HepG2 (cell line): ENCODE measurements at regions not wholly inside any gene's neighbourhood (a gene's known extent, or its start where the extent isn't known, plus 50 kb on each side); places are given as distances from the start of the nearest gene placed in this dataset.

Experiments
- ATAC-seq: fragments of 200-7000 bp; cut with Tn5 transposase; 3 replicates; pipeline ENCODE4 v1.9.1; 2020; ENCODE audit warnings: mild to moderate bottlenecking, moderate library complexity
- BruUV-seq: library from RNA; stranded (reverse); fragments of 400-500 nt; replicated peaks from 2 replicates; lab custom pipeline; 2021; lab: Mats Ljungman, UMichigan
- CTCF ChIA-PET: fragments of 300-600 bp; formaldehyde crosslinking; extraction: SDS; loops from one replicate; lab custom pipeline; 2021; ENCODE audit warnings: low total read pairs, inconsistent platforms, low intra/inter-chr PET ratio; lab: Yijun Ruan, JAX
- POLR2A ChIA-PET: fragments of 350-600 bp; sonication (Branson Sonifier 250); formaldehyde crosslinking; loops from one replicate; lab custom pipeline; 2020; ENCODE audit warnings: antibody characterized with exemption, inconsistent platforms; lab: Yijun Ruan, JAX
- DNase-seq: peaks from one replicate; pipeline ENCODE4 v3.0.0-alpha.2; 2015; ENCODE audit warnings: low spot score
- FAIRE-seq: peaks from 3 replicates; lab custom pipeline; 2011; peaks lifted over from hg19 to GRCh38; lab: Jason Lieb, UNC
- H2AFZ ChIP-seq: one replicate; pipeline ENCODE4 v1.6.1; 2011; ENCODE audit warnings: low read length, inconsistent platforms
- H3K27ac ChIP-seq: fragments of 300-600 bp; 3 replicates; pipeline ENCODE4 v1.8.0; 2011; ENCODE audit warnings: mixed run types, mild to moderate bottlenecking, mixed read lengths, low read length, inconsistent platforms; ENCODE audit not compliant: insufficient read depth; ENCODE audit errors: extremely low read length
- H3K27me3 ChIP-seq, 2 experiments: fragments of 200-600 bp in 1 of 2; 2 replicates in 1 of 2; 3 replicates in 1 of 2; pipeline versions ENCODE4 v1.6.0 to v1.8.0; 2011; ENCODE audit warnings: low read length in 2 of 2, mild to moderate bottlenecking in 2 of 2, moderate library complexity in 2 of 2, inconsistent platforms in 1 of 2; ENCODE audit not compliant: insufficient read depth in 2 of 2, control insufficient read depth in 1 of 2
- H3K36me3 ChIP-seq, 2 experiments: fragments of 200-600 bp in 1 of 2; replicated peaks in 1 of 2; 2 replicates in 1 of 2; 3 replicates in 1 of 2; pipeline versions ENCODE4 v1.5.1 to v1.8.0; 2011; ENCODE audit warnings: low read length in 2 of 2, inconsistent platforms in 1 of 2; ENCODE audit not compliant: insufficient read depth in 2 of 2, control insufficient read depth in 1 of 2
- H3K4me1 ChIP-seq: 2 replicates; pipeline ENCODE4 v1.5.1; 2012; ENCODE audit warnings: low read length, inconsistent platforms; ENCODE audit not compliant: insufficient read depth
- H3K4me2 ChIP-seq: 2 replicates; pipeline ENCODE4 v1.6.0; 2011; ENCODE audit warnings: low read depth, low read length, inconsistent platforms
- H3K4me3 ChIP-seq, 3 experiments: fragments of 200-600 bp in 1 of 3; sonication (generic), shearing (Covaris generic) in 1 of 3; replicated peaks in 1 of 3; 2 replicates each; pipeline ENCODE4 v1.5.1; 2011 to 2016; ENCODE audit warnings: low read length in 3 of 3, inconsistent platforms in 2 of 3, low read depth in 2 of 3, mild to moderate bottlenecking in 2 of 3, control low read depth in 1 of 3, mixed read lengths in 1 of 3; ENCODE audit not compliant: insufficient read depth in 1 of 3
- H3K79me2 ChIP-seq: one replicate; pipeline ENCODE4 v1.6.1; 2011; ENCODE audit warnings: low read length, inconsistent platforms; ENCODE audit not compliant: insufficient read depth
- H3K9ac ChIP-seq: 2 replicates; pipeline ENCODE4 v1.6.0; 2011; ENCODE audit warnings: mild to moderate bottlenecking, low read depth, low read length, inconsistent platforms; ENCODE audit not compliant: insufficient read depth
- H3K9me3 ChIP-seq: 2 replicates; pipeline ENCODE4 v1.5.1; 2012; ENCODE audit warnings: mild to moderate bottlenecking, low read length
- H4K20me1 ChIP-seq: 2 replicates; pipeline ENCODE4 v1.6.0; 2011; ENCODE audit warnings: inconsistent platforms, mild to moderate bottlenecking, low read length, moderate library complexity; ENCODE audit not compliant: insufficient read depth
- ATF1 ChIP-seq: IDR thresholded peaks from 2 replicates; pipeline ENCODE4 v1.6.1; 2016; ENCODE audit warnings: mild to moderate bottlenecking, control low read depth
- BCL6 ChIP-seq: IDR thresholded peaks from 2 replicates; pipeline ENCODE4 v1.6.1; 2016; ENCODE audit warnings: missing genetic modification reagents, missing compliant biosample characterization
- CEBPB ChIP-seq: IDR thresholded peaks from 2 replicates; pipeline ENCODE4 v1.6.1; 2011; ENCODE audit warnings: low read depth, low read length, improper control_type of control experiment, borderline replicate concordance
- KLF6 ChIP-seq: IDR thresholded peaks from 2 replicates; pipeline ENCODE4 v1.8.0; 2016; ENCODE audit warnings: missing biosample characterization, missing genetic modification reagents
- ZNF768 ChIP-seq: sonication (generic); formaldehyde crosslinking; IDR thresholded peaks from 2 replicates; pipeline ENCODE4 v1.4.0; 2020; ENCODE audit warnings: missing genetic modification reagents
- WGBS: methylation state at CpG from one replicate; pipeline ENCODE4 v1.1.6; 2017; ENCODE audit warnings: low lambda C conversion rate; 5-methylcytosine and 5-hydroxymethylcytosine counted together
- in situ Hi-C: cut with HindIII; loops from 2 replicates; pipeline ENCODE4 v1.10.0; 2017; ENCODE audit warnings: low pct_unique_long_range_greater_than_20kb; ENCODE audit not compliant: extremely low pct_ligation_motif_present
- intact Hi-C: fragments of 100-400 bp; cut with micrococcal nuclease; formaldehyde crosslinking; loops from one replicate; pipeline ENCODE4 v1.10.0; 2022; ENCODE audit not compliant: unreplicated experiment
- TF ChIP-seq, protein P1 (sequence below): fragments of 450-650 bp; IDR thresholded peaks from 2 replicates; pipeline ENCODE4 v1.6.1; 2016
- TF ChIP-seq, protein P2 (sequence below): sonication (generic); formaldehyde crosslinking; IDR thresholded peaks from 2 replicates; pipeline ENCODE4 v1.4.0; 2020; ENCODE audit warnings: missing genetic modification reagents, borderline replicate concordance
- TF ChIP-seq, protein P3 (sequence below): sonication (generic); formaldehyde crosslinking; IDR thresholded peaks from 2 replicates; pipeline ENCODE4 v1.5.0; 2020; ENCODE audit warnings: missing genetic modification reagents, mild to moderate bottlenecking, borderline replicate concordance

DNA sequence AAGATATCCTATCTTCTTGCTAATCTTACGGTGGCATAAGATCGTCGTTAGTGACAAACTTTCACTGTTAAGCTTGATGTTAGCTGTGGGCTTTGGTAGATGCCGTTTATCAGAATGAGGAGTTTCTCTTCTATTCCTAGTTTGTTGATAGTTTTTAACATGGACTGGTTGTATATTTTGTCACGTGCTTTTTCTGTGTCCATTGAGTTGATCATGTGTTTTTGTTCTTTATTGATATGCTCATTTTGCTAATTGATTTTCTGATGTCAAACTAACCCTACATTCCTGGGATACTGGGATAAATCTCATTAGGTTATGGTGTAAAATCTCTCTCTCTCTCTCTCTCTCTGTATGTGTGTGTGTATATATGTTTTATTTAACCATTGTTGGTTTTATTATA is 545.1 kb downstream of the AACS start:
- Histone ChIP-seq H3K4me3 (no peak overlapping the region), H3K27ac (no peak overlapping the region), H3K4me2 (no peak overlapping the region), H3K4me1 (no peaks in the 10 kb centered on the region), H3K9me3 (no peaks in the 10 kb centered on the region), H2AFZ (no peak overlapping the region), H3K9ac (no peak overlapping the region), H3K79me2 (no peaks in the 10 kb centered on the region)
- CTCF ChIA-PET = no interaction called here
- WGBS = 13% methylated on average over 5 of the region's 5 CpGs
- intact Hi-C loops = no loop called here
- no TSS peak for BruUV-seq
- no peak for TF ChIP-seq BCL6
- TF ChIP-seq, protein P1, sequence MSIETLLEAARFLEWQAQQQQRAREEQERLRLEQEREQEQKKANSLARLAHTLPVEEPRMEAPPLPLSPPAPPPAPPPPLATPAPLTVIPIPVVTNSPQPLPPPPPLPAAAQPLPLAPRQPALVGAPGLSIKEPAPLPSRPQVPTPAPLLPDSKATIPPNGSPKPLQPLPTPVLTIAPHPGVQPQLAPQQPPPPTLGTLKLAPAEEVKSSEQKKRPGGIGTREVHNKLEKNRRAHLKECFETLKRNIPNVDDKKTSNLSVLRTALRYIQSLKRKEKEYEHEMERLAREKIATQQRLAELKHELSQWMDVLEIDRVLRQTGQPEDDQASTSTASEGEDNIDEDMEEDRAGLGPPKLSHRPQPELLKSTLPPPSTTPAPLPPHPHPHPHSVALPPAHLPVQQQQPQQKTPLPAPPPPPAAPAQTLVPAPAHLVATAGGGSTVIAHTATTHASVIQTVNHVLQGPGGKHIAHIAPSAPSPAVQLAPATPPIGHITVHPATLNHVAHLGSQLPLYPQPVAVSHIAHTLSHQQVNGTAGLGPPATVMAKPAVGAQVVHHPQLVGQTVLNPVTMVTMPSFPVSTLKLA = peak; percentile 100
- TF ChIP-seq, all 625 proteins: peak for 1
- H4K20me1 ChIP-seq = no peaks in the 10 kb centered on the region
- FAIRE-seq = no peak
- ATAC-seq = no peak
- POLR2A ChIA-PET = no interaction called here
- H3K36me3 ChIP-seq = no peaks in the 10 kb centered on the region
- no peaks in the 10 kb centered on the region for H3K27me3 ChIP-seq
- DNase-seq = no peak
- in situ Hi-C loops = no loop called here

DNA sequence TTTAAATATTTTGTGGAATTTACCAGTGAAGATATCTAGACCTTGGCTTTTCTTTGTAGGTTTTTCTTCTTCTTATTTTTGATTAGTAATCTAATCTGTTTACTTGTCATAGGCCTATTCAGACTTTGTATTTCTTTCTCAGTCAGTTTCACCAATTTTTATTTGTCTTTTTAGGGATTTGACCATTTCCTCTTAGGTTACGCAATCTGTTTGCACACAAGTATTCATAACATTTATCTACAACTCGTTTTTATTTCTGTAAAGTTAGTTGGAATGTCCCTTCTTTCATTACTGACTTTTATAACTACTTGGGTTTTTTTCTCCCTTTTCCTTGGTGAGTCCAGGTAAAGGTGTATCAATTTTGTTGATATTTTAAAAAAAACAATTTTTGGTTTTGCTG is 545.7 kb downstream of the AACS start:
- H3K79me2 ChIP-seq = no peaks in the 10 kb centered on the region
- in situ Hi-C loops = no loop called here
- POLR2A ChIA-PET = no interaction called here
- no TSS peak for BruUV-seq
- no peaks in the 10 kb centered on the region for H3K9me3 ChIP-seq
- 27% methylated on average over 2 of the region's 2 CpGs for WGBS
- TF ChIP-seq KLF6 (CRISPR knock-in tag) (no peak), CEBPB (peak; percentile 66), ATF1 (no peak), ZNF768 (CRISPR knock-in tag) (no peak)
- TF ChIP-seq, protein P2, sequence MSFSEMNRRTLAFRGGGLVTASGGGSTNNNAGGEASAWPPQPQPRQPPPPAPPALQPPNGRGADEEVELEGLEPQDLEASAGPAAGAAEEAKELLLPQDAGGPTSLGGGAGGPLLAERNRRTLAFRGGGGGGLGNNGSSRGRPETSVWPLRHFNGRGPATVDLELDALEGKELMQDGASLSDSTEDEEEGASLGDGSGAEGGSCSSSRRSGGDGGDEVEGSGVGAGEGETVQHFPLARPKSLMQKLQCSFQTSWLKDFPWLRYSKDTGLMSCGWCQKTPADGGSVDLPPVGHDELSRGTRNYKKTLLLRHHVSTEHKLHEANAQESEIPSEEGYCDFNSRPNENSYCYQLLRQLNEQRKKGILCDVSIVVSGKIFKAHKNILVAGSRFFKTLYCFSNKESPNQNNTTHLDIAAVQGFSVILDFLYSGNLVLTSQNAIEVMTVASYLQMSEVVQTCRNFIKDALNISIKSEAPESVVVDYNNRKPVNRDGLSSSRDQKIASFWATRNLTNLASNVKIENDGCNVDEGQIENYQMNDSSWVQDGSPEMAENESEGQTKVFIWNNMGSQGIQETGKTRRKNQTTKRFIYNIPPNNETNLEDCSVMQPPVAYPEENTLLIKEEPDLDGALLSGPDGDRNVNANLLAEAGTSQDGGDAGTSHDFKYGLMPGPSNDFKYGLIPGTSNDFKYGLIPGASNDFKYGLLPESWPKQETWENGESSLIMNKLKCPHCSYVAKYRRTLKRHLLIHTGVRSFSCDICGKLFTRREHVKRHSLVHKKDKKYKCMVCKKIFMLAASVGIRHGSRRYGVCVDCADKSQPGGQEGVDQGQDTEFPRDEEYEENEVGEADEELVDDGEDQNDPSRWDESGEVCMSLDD = no peak
- TF ChIP-seq, protein P3, sequence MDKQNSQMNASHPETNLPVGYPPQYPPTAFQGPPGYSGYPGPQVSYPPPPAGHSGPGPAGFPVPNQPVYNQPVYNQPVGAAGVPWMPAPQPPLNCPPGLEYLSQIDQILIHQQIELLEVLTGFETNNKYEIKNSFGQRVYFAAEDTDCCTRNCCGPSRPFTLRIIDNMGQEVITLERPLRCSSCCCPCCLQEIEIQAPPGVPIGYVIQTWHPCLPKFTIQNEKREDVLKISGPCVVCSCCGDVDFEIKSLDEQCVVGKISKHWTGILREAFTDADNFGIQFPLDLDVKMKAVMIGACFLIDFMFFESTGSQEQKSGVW (CRISPR knock-in tag) = no peak
- CTCF ChIA-PET = no interaction called here
- no peak overlapping the region for H3K4me3 ChIP-seq
- ATAC-seq (no peak), FAIRE-seq (no peak), DNase-seq (no peak)
- no peak overlapping the region for H3K27ac ChIP-seq
- H3K4me2 ChIP-seq = no peak overlapping the region
- no peak overlapping the region for H2AFZ ChIP-seq
- no peaks in the 10 kb centered on the region for H3K4me1 ChIP-seq
- no peaks in the 10 kb centered on the region for H3K27me3 ChIP-seq
- intact Hi-C loops = no loop called here
- H4K20me1 ChIP-seq = no peaks in the 10 kb centered on the region
- no peaks in the 10 kb centered on the region for H3K36me3 ChIP-seq
- H3K9ac ChIP-seq = no peak overlapping the region
